HUDEP-2 (cell line): ENCODE measurements at regions not wholly inside any gene's neighbourhood (a gene's known extent, or its start where the extent isn't known, plus 50 kb on each side); places are given as distances from the start of the nearest gene placed in this dataset.
"Not testable (repeated sequence)": the region's sequence is repeated elsewhere in the genome, so short reads cannot be mapped to it uniquely, and the experiment has no call there.

Experiments
- DNase-seq, 76 experiments: peaks; one replicate each; lab custom pipeline; 2025; ENCODE audit not compliant: unreplicated experiment in 76 of 76; lab: John Stamatoyannopoulos, UW

GRCh38 chr7:67662804-67663203 lies 666.2 kb downstream of the TYW1 start:
- no peak for DNase-seq

- no peak for DNase-seq
Measured at GRCh38 chr7:67663644-67664043, 667.0 kb downstream of the TYW1 start.

GRCh38 chr7:67666359-67666758 lies 669.7 kb downstream of the TYW1 start:
- not testable (repeated sequence) for DNase-seq

- no peak for DNase-seq
Measured at GRCh38 chr7:67671006-67671548, 674.4 kb downstream of the TYW1 start.

GRCh38 chr7:67673861-67674260 lies 677.2 kb downstream of the TYW1 start:
- DNase-seq = no peak

GRCh38 chr7:67674862-67675261 lies 678.2 kb downstream of the TYW1 start:
- DNase-seq = not testable (repeated sequence)

- no peak for DNase-seq
Measured at GRCh38 chr7:67675971-67676370, 679.3 kb downstream of the TYW1 start.

- DNase-seq = no peak
Measured at GRCh38 chr7:67678419-67678818, 681.8 kb downstream of the TYW1 start.

- no peak for DNase-seq
Measured at GRCh38 chr7:67683628-67684027, 687.0 kb downstream of the TYW1 start.

GRCh38 chr7:67690700-67691099 lies 694.1 kb downstream of the TYW1 start:
- no peak for DNase-seq

- DNase-seq = no peak
Measured at GRCh38 chr7:67692425-67692824, 695.8 kb downstream of the TYW1 start.

- DNase-seq = no peak
Measured at GRCh38 chr7:67696124-67696523, 699.5 kb downstream of the TYW1 start.

GRCh38 chr7:67696878-67697277 lies 700.2 kb downstream of the TYW1 start:
- DNase-seq = no peak

- no peak for DNase-seq
Measured at GRCh38 chr7:67698354-67698753, 701.7 kb downstream of the TYW1 start.

- no peak for DNase-seq
Measured at GRCh38 chr7:67705850-67706249, 709.2 kb downstream of the TYW1 start.

- no peak for DNase-seq
Measured at GRCh38 chr7:67711706-67712105, 715.1 kb downstream of the TYW1 start.

GRCh38 chr7:67713451-67714056 lies 716.9 kb downstream of the TYW1 start:
- no peak for DNase-seq

- DNase-seq = no peak
Measured at GRCh38 chr7:67716729-67717128, 720.1 kb downstream of the TYW1 start.

GRCh38 chr7:67723591-67723990 lies 727.0 kb downstream of the TYW1 start:
- no peak for DNase-seq

GRCh38 chr7:67724435-67724834 lies 727.8 kb downstream of the TYW1 start:
- DNase-seq = no peak

GRCh38 chr7:67724955-67725354 lies 728.3 kb downstream of the TYW1 start:
- DNase-seq = no peak

GRCh38 chr7:67725423-67725822 lies 728.8 kb downstream of the TYW1 start:
- no peak for DNase-seq

GRCh38 chr7:67729771-67730170 lies 733.1 kb downstream of the TYW1 start:
- DNase-seq = no peak
